Medulla oblongata (tissue), 1 donor: ENCODE measurements at regions not wholly inside any gene's neighbourhood (a gene's known extent, or its start where the extent isn't known, plus 50 kb on each side); places are given as distances from the start of the nearest gene placed in this dataset.

Experiments used
- DNase-seq: peaks from one replicate; pipeline ENCODE4 v3.0.0-alpha.2; 2015; ENCODE audit errors: extremely low spot score

DNA sequence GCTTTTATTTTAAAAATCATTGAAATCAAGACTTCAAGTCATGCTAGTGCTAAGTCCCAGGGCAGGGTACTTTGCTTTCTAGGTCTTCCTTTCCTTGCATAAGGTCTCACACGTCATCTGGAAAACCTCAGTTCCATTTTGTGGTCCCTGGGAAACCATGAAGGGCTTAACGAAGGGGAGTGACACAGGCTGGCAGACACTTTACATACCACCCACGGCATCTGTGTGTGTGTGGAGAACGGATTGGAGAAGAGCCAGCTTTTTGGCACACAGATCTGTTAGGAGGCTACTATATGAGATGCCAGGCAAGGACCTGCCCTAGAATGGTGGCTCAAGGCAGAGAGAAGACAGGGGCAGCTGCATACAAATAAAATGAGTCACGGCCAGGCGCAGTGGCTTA is 107.5 kb upstream of the NSMCE3 start:
- no peak for DNase-seq

DNA sequence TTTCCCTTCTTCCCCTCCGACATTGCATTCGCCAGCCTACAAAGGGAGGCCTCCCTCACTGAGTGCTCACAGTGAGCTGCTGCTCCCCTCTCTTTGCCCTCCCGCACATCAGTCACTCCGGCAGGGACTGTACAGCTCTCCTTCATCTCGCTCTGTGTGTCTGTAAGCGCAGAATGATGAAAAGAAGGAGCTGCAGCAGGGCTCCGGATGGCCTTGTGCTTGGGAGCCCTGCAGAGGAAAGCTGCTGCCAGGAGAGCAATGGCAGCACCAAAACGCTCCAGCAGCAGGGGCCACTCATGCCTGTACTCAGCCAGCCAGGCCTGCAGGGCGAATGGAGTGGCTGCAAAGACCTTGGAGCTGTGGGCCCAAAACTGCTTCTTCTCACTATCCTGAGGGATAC is 107.0 kb upstream of the NSMCE3 start:
- DNase-seq = no peak

DNA sequence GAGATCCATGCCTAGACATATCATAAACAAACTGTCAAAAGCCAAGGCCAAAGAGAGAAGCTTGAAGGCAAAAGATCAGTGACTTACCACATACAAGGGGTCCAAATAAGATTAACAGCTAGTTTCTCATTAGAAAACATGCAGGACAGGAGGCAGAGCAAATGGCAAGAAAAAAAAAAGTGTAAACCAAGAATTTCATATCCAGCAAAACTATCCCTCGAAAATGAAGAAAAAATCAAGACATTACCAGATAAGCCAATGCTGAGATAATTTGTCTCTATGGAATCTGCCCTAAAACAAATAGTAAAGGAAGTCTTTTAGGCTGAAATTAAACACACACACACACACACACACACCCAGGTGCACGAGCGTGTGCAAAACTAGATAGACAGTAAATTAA is 99.6 kb upstream of the NSMCE3 start:
- no peak for DNase-seq

DNA sequence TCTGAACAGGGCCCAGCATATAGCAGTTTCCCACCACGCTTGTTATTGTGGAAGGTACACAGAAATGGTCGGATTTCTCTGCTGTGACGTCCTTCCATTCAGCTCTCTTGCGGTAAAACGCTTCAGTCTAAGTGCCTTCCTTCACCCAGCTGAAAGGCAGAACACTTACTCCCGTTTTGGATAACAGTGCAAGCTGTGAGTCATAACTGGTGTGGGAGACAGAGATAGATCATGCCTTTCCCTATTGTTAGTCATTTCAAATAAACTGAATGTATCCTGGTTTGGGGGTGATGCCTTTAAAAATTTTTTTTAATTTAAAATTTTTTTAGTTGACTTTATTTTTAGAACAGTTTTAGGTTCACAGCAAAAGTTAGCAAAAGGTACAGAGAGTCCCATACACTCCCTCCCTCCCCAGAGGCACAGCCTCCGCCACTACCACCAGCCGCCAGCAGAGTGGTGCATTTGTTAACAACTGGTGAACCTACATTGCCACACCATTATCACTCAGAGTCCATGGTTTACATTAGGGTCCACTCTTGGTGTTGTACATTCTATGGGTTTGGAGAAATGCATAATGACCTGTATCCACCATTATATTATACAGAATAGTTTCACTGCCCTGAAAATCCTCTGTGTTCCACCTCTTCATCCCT is 94.9 kb upstream of the NSMCE3 start:
- DNase-seq = no peak

DNA sequence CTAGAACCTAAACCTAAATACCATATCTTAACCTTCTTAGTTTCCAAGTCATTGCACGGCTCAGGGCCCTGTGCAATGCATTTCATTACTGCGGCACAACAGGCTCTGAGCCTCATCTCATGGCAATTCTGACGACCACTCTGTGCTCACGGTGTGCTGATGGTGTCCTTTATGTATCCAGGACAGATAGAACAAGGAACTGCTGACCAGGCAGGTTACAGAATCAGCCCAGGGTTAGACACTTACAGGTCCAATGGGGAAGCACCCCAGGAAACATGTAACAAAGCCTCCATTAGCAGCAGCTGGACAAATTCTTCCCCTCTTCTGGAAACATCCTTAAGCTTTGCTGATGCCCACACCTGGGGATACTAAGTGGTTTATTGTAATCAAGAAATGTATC is 91.9 kb upstream of the NSMCE3 start:
- no peak for DNase-seq

DNA sequence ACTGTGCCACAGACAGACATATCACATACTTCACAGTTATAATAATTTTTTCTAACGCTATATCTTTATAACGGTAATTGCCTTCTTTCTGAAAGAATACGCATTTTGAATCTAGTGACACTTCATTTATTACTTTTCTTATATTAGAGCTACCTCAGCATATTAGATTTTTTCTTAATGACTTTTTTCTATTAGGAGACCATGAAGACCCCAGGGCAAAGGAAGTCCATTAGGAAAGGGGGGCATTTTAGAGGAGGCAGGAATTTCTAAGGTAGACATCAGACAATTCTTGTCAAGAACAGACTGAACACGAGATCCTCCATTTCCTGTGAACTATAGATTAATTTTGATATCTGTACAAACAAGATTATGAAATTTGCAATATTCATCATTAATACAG is 90.5 kb upstream of the NSMCE3 start:
- DNase-seq = no peak

DNA sequence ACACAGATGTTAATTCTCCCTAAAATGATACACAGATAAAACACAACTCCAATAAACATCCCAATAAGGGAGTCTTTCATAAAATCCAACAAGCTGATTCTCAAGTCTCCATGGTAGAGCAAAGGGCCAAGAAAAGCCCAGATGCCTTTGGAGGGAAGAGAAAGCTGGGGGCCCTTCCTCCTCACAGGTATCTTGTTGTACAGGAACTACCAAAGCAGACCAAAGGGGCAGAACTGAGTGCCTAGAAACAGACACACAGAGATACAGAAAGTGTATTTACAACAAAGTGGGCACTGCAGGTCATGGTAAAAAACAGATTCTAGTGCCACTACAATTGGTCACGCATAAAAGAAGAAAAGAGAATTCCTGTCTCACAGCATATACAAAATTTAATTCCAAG is 87.2 kb upstream of the NSMCE3 start:
- no peak for DNase-seq

DNA sequence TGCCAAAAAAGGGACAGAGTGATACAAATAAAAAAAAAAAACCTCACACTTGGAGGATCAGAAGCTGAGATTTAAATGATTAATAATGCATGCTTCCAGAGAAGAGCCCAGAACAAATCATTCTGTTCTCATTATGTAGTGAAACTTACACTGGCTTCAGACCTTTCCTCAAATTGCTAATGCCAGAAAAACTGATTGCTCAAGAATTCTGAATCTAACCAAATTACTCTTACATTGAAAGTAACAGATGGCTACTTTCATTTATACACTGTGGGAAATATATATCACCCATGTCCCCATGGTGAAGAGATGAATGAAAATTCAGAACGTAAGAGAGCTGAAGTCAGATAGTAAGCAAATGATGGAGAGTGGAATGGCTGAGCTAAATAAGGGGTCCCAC is 85.9 kb upstream of the NSMCE3 start:
- no peak for DNase-seq

DNA sequence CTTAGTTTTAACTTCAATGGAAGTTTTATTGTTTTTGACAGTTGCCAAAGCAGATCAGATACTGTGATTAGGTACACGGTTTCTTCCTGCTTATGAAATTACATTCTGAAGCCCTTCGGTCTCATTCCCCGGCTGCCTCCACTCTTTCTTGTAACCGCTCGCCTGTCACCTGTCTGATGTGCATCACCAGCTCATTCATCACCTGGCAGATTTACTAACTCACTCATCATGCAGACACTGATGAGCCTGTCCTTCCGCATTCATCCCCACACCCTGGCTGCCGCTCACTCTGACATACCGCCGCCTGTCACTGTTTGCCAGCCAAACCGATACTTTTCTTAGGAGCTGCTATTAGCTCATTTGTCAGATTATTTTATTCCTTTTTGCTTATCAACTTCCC is 82.8 kb upstream of the NSMCE3 start:
- no peak for DNase-seq

DNA sequence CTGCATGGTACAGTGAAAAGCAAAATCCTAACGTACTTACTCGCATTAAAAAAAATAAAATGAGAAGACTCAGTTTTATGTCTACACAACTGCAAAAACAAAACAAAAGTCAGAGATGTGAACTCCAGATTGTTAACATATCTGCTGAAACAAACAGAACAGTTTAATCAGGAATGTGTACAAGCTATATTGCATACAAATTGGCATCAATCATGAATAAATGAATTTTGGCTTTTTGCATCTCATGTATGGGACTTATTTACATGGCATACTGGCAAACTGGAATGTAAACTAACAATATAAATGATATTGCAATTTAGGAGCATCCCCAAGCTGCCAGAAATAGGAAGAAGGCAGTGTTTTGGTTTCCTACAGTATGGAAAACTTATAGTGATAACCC is 79.6 kb upstream of the NSMCE3 start:
- DNase-seq = no peak

DNA sequence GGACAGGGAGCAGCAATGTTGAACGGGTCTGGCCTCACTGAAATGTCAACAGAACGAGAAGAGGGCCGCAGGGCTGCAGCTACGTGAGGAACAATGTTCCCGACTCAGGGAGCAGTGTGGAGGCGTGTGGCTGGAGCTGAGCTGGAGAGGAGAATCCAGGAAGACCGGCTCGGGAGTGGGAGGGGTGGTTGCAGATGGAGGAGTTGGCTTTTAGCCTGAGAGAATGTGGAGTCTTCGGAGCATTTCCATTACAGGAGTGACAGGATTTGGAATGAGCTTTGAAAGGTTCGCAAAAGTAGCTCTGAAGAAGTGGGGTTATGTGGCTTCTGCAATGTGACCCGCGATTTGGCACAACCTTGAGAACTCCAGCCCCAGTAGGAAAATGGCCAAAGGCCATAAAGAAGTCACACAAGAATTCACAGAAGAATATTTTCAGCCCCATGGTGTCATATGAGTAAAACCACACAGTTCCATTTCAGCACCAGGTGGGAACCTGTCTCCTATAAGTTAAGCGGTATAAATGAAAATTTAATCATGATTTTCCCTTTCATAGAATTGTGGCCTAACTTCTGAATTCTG is 78.8 kb upstream of the NSMCE3 start:
- no peak for DNase-seq

DNA sequence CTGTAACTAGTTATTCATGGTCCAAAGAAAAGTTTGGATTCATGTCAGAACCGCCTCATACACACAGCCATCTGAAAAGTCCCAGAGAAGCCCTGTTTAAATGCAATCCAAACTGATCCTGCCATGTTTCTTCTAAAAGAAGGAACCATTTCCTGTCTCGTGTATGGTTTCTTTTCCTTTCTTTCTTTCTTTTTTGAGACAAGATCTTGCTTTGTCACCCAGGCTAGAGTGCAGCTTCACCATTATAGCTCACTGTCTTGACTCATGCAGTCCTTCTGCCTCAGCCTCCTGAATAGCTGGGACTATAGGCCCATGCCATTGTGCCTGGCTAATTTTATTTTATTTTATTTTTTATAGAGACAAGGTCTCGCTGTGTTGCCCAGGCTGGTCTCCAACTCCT is 77.4 kb upstream of the NSMCE3 start:
- no peak for DNase-seq

DNA sequence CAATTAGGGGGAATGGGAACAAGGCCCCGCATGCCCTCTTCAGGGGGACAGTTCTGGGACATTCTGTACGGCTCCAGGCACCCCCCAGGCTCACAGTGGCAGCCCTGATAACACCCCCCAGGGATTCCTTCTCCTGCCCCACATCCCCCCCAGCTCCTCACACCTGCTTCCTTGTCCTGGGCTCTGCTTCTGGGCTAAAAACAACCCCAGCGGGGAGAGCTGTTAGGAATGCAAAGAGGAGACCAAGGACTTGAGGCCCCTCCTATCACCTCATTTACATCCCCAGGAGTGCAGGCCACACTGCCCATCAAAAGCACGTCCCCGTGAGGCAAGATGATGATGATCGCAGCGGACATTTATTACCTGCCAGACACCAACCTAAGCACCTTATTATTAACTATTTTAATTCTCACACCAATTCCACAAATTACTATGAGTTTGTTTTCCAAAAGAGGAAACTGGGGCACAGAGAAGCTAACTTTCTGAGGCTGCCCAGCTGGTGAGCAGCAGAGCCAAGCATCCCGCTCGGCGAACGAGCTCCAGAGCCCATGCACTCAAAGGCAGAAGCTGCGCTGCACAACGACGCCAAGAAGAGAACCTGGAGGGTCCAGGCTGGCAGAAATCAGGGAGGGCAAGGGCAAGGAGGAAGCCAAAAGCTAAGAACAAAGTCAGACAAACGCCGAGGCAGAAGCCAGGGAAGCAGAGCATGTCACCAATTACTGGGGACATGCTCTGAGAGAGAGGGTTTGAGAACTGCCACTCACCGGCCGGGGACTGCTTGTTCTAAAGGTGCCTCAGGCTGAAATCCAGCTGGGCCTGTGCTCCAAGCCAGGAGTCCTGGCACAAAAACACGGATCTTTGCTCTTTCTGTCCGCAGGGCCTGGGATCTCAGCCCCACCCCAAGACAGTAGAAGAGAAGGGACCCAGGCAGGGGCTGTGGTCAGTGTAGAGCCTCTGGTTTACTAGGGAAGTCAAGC is 76.2 kb upstream of the NSMCE3 start:
- DNase-seq = no peak

DNA sequence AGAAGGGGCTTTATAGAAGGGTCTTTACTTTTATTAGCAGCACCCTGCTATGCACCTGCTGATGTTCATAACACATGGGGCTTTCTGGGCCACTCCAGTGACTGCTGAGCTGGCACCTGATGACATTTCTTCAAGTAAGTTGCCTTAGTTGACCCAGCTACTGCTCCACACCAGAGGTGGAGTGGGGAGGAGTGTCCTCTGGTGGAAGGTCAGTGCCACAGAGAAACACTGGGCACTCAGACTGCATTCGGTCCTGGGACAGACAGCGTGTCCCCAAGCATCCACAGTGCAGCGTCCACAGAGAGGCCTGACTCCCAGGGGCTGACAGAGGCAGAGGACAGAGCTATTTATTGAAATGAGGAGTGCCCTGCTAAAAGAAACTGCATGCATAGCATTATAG is 74.9 kb upstream of the NSMCE3 start:
- no peak for DNase-seq

DNA sequence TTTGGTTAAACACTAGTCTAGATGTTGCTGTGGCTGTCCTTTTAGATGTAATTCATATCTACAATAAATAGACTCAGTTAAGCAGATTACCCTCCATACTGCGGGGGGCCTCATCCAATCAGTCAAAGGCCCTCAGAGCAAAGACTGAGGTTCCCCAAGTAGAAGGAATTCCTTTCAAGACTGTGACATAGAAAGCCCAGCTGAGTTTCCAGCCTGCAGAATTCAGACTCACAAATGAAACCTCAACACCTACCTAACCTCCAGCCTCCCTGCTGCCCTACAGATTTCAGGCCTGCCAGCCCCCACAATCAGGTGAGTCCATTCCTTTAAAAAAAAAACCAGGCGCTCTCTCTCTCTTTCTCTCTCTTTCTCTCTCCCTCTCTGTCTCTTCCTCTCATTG is 73.6 kb upstream of the NSMCE3 start:
- no peak for DNase-seq

DNA sequence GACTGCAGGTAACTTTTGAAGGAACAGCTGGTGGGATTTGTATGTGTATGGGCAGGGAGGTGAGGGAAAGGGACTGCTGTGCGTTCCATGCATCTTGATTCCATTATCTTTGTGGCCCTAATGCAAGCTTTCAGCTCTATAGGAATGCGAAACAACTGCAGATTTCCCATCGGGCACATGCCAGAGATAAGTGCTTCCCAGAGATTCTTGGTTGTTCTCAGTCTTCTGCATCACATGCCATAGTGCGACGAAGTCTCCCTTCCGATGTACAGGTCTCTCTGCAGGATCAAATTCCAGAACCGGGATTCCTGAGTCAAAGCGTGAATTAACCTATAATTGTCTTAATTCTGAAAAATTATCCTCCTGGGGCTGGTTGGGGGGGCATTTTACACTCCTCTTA is 72.6 kb upstream of the NSMCE3 start:
- DNase-seq = no peak

DNA sequence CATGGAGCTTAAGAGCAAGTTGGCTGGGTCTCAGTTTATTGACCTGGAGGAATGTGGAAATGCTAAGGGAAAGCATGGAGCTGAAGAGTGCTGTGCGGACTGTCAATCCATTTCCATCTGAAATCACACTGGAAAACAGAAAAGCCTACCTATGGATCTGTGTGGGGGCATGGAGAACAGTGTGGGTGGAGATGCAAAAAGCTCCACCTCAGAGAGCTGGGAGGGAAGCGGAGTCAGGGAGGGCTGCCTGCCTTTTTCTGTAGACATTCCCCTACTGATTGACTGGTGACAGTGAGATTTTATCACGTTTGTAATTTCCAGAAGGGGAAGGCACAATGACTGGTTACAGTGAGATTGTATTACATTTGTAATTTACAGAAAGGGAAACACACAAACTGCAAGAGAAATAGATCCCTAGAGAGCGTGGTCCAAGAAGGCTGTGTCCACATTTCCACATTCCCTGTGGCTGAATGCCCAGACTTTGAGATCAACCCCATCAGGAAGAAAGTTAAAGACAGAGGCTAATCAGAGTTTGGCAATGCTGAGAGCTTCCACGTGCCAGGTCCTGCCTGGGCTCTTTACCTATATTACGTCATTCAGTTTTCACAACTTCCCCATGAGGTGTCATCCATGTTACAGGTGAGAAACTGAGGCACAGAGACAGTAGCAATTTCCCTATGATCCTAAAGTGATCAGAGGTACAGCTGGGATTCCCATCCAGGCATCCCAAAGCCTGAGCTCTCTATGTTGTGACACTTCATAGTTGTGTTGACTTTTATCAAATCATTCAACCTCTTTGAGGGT is 67.7 kb upstream of the NSMCE3 start:
- no peak for DNase-seq

DNA sequence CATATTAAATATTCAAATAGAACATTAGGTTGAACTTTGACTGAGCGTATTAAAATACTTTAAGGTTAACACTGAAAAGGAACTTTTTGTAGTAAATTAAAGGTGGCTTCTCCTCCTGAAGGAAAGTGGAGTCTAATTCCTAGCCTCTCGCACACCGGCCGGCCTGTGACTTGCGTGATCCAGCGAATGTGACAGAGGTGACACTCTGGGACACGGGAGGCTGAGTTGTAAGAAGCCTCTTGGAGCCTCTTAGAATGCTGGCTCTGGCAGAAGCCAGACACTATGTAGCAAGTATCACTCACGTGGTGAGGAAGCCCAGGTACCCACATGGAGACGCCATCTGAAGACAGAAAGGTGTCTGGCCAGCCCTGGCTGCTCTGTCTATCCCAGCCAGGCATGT is 64.9 kb upstream of the NSMCE3 start:
- DNase-seq = no peak

DNA sequence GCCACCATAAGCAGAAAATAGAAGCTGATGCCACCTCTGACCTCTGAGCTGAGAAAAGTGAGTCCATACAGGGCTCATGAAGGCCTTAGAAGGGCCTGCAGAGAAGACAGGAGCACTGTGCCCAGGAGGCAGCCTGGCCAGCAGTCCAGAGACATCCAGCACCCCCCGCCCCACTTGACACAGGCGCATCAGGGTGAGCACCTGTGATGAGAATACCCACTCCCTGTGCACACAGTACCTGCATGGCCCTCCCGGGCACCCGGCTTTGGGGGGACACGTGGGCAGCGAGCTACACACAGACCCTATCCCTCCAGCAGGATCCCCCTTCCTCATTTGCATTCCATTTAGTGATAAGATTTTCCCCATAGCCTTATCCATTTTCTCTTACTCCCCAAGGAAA is 63.6 kb upstream of the NSMCE3 start:
- DNase-seq = no peak

DNA sequence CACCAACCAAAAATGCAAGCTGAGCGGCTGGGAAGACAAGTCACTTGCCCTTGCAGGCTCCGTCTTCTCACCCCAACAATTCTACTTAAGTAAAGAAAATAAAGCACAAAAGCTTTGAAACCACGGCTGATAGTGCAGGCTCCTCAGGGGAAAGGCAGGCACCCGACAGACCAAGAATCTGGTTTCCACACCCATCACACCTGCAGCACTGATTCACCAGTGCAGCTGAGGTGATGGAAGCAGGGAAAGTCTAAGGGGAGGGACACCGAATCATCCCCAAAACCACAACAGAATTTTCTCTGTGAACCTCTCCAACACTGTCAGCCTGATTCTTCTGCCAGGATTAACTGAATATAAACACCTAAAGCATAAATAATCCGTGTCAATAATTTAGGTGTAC is 62.0 kb upstream of the NSMCE3 start:
- no peak for DNase-seq

DNA sequence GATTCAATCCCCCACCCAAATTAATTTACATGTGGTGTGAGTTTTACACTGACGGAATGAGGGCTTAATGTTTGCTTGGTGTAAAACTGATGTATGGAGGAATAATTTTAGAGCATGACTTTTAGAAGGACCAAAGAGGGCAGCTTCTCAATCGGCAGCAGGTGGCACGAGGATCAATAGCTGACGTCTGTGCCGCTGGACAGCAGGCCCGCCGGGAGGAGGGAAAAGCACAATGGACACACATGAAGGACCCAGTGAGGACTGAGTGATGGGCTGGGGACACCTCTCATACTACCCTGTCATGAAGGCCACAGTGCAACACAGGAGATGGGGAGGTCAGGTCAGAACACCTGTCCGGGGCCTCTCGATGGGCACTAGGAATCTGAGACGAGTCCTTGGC is 61.4 kb upstream of the NSMCE3 start:
- DNase-seq = no peak

DNA sequence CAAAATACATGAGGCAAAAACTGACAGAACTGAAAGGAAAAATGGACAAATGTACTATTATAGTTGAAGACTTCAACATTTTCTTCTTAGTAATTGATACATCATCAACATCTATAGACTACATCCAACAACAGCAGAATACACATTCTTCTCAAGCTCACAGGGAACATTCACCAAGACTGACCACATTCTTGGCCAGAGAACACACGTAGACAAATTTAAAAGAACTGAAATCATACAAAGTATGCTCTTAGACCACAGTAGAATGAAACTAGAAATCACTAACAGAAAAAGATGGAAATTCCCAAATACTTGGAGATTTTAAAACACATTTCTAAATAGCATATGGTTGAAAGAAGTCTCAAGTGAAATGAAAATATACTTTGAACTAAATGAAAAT is 55.1 kb upstream of the NSMCE3 start:
- DNase-seq = no peak
